GM12878 (cell line): ENCODE measurements at regions not wholly inside any gene's neighbourhood (a gene's known extent, or its start where the extent isn't known, plus 50 kb on each side); places are given as distances from the start of the nearest gene placed in this dataset.

Experiments
- ASH2L ChIP-seq: fragments of 300-600, 200-600 bp; sonication (generic); IDR thresholded peaks from 2 replicates; pipeline ENCODE4 v1.6.1; 2017; ENCODE audit warnings: low read depth, mild to moderate bottlenecking, borderline replicate concordance
- CTCF ChIP-seq, 3 experiments: IDR thresholded peaks in 2 of 3; conservative IDR thresholded peaks in 1 of 3; 2 replicates each; pipeline ENCODE4 v1.5.1; 2011; ENCODE audit warnings: low read depth in 3 of 3, low read length in 3 of 3, mild to moderate bottlenecking in 3 of 3, control low read depth in 2 of 3, moderate library complexity in 2 of 3, inconsistent platforms in 1 of 3, mixed read lengths in 1 of 3; ENCODE audit not compliant: control insufficient read depth in 2 of 3, insufficient read depth in 1 of 3; ENCODE audit errors: extremely low read depth in 1 of 3
- IKZF1 ChIP-seq: fragments of 450-650 bp; conservative IDR thresholded peaks from 2 replicates; pipeline ENCODE4 v1.6.1; 2017; ENCODE audit warnings: antibody characterized with exemption, mild to moderate bottlenecking
- MXI1 ChIP-seq: fragments of 150-350 bp; IDR thresholded peaks from 2 replicates; pipeline ENCODE4 v1.6.1; 2011; ENCODE audit warnings: low read depth, mild to moderate bottlenecking, inconsistent platforms, low read length, improper control_type of control experiment

GRCh38 chrX:10352536-10352935 is 195.8 kb downstream of the CLCN4 start:
- TF ChIP-seq CTCF (IDR thresholded peaks at IDR 0.05 in 2 of 3, conservative IDR thresholded peaks at IDR 0.05 in 1 of 3; ENCODE audit: control insufficient read depth in 2 of 3, extremely low read depth in 1 of 3, insufficient read depth in 1 of 3, low read depth in 3 of 3, low read length in 3 of 3) (no peak), MXI1 (no peak), IKZF1 (no peak), ASH2L (no peak)
